NCI-H2196 treated with DMSO at 0.1 percent for 48 hours (cell line): ENCODE measurements at regions not wholly inside any gene's neighbourhood (a gene's known extent, or its start where the extent isn't known, plus 50 kb on each side); places are given as distances from the start of the nearest gene placed in this dataset.

ENCODE experiments used
- DNase-seq: peaks from one replicate; lab custom pipeline; 2025; ENCODE audit not compliant: unreplicated experiment; lab: John Stamatoyannopoulos, UW

- DNase-seq, result no peak
Measured at GRCh38 chr1:56395776-56396175, 183.6 kb downstream of the PLPP3 start.

GRCh38 chr1:56394298-56394697 is 185.1 kb downstream of the PLPP3 start:
- no peak for DNase-seq

GRCh38 chr1:56390934-56391731 is 188.2 kb downstream of the PLPP3 start:
- DNase-seq, result no peak

GRCh38 chr1:56390232-56390867 is 189.0 kb downstream of the PLPP3 start:
- DNase-seq, result no peak

GRCh38 chr1:56389813-56390212 is 189.6 kb downstream of the PLPP3 start:
- no peak for DNase-seq

GRCh38 chr1:56387071-56387740 is 192.2 kb downstream of the PLPP3 start:
- peak; percentile 21 for DNase-seq

GRCh38 chr1:56385314-56385713 is 194.0 kb downstream of the PLPP3 start:
- no peak for DNase-seq

GRCh38 chr1:56382929-56383328 is 196.4 kb downstream of the PLPP3 start:
- no peak for DNase-seq

GRCh38 chr1:56380531-56380930 is 198.8 kb downstream of the PLPP3 start:
- no peak for DNase-seq

- DNase-seq, result no peak
Measured at GRCh38 chr1:56378341-56379070, 200.9 kb downstream of the PLPP3 start.

GRCh38 chr1:56377431-56377830 is 201.9 kb downstream of the PLPP3 start:
- DNase-seq, result no peak

- DNase-seq, result peak; percentile 49
Measured at GRCh38 chr1:56376188-56376984, 203.0 kb downstream of the PLPP3 start.

- peak; percentile 28 for DNase-seq
Measured at GRCh38 chr1:56375326-56375804, 204.0 kb downstream of the PLPP3 start.

- DNase-seq, result no peak
Measured at GRCh38 chr1:56374026-56374974, 205.1 kb downstream of the PLPP3 start.

- DNase-seq, result no peak
Measured at GRCh38 chr1:56370513-56370912, 208.8 kb downstream of the PLPP3 start.

- DNase-seq, result no peak
Measured at GRCh38 chr1:56363007-56363770, 216.2 kb downstream of the PLPP3 start.

GRCh38 chr1:56360021-56360420 is 219.3 kb downstream of the PLPP3 start:
- DNase-seq, result no peak

- DNase-seq, result no peak
Measured at GRCh38 chr1:56359056-56359455, 220.3 kb downstream of the PLPP3 start.
